D721Med (cell line): ENCODE measurements at regions not wholly inside any gene's neighbourhood (a gene's known extent, or its start where the extent isn't known, plus 50 kb on each side); places are given as distances from the start of the nearest gene placed in this dataset.

Experiments
- DNase-seq: peaks from one replicate; pipeline ENCODE4 v3.0.0; 2011; ENCODE audit warnings: low spot score; ENCODE audit not compliant: insufficient read length
- FAIRE-seq: peaks from 2 replicates; lab custom pipeline; 2011; peaks lifted over from hg19 to GRCh38; lab: Jason Lieb, UNC
- CTCF ChIP-seq: IDR thresholded peaks from 2 replicates; pipeline ENCODE4 v1.5.1; 2012; ENCODE audit warnings: mild to moderate bottlenecking, control low read depth; ENCODE audit not compliant: insufficient read depth; ENCODE audit errors: missing control alignments

- no peak for FAIRE-seq
- no peak for TF ChIP-seq CTCF
- DNase-seq, result no peak
These were observed 267.6 kb upstream of the SLITRK6 start for GRCh38 chr13:86066611-86067365.

DNA sequence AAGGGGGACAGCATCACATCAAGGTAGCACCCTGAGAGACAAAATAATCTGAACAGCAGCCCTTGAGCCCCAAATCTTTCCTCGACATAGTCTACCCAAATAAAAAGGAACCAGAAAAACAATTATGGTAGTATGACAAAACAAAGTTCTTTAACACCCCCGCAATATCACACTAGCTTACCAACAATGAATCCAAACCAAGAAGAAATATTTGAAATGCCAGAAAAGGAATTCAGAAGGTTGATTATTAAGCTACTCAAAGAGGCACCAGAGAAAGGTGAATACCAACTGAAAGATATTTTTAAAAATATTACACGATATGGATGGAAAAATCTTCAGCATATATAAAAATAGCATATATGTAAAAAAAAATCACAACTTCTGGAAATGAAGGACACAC, 252.9 kb upstream of the SLITRK6 start:
- FAIRE-seq (no peak), DNase-seq (no peak)
- TF ChIP-seq CTCF, result no peak

- DNase-seq, result no peak
- FAIRE-seq, result no peak
- TF ChIP-seq CTCF, result no peak
These were observed 252.2 kb upstream of the SLITRK6 start for GRCh38 chr13:86051134-86052103.

- TF ChIP-seq CTCF, result no peak
- DNase-seq (no peak), FAIRE-seq (no peak)
These were observed 239.3 kb upstream of the SLITRK6 start for GRCh38 chr13:86038490-86038889.

GRCh38 chr13:86020351-86021002, 221.3 kb upstream of the SLITRK6 start:
- no peak for FAIRE-seq
- DNase-seq, result no peak
- TF ChIP-seq CTCF, result no peak

DNA sequence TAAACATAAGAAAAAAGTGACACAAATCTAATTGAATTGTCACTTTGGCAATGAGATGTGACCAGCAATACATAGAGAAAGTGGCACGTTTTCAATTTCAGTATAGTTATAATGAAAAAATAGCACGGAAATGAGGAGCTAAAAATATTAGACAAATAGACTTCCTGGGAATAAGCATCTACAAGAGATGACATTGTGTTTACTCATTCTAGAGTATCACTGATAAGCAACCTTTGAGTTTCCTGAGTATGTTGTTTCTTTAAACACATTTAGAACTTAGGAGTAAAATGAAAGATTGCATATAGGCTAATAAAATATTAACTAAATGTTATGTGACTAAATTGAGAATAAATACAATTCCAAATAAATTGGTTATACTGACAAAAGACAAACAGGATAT, 207.1 kb upstream of the SLITRK6 start:
- no peak for TF ChIP-seq CTCF

More for the DNA sequence above, 207.1 kb upstream of the SLITRK6 start:
- no peak for FAIRE-seq
- DNase-seq, result no peak
